GM12892 (cell line): ENCODE measurements at regions not wholly inside any gene's neighbourhood (a gene's known extent, or its start where the extent isn't known, plus 50 kb on each side); places are given as distances from the start of the nearest gene placed in this dataset.
"Not testable (repeated sequence)": the region's sequence is repeated elsewhere in the genome, so short reads cannot be mapped to it uniquely, and the experiment has no call there.

Experiments
- DNase-seq: peaks from one replicate; pipeline ENCODE4 v3.0.0; 2011; ENCODE audit not compliant: insufficient read length
- FAIRE-seq: peaks from 2 replicates; lab custom pipeline; 2011; peaks lifted over from hg19 to GRCh38; lab: Jason Lieb, UNC
- POLR2A ChIP-seq: IDR thresholded peaks from 2 replicates; pipeline ENCODE4 v1.6.1; 2011; ENCODE audit warnings: low read depth, low read length, control low read depth
- POLR2AphosphoS5 ChIP-seq: IDR thresholded peaks from 2 replicates; pipeline ENCODE4 v1.6.1; 2011; ENCODE audit warnings: low read depth, low read length, control low read depth
- TAF1 ChIP-seq: IDR thresholded peaks from 2 replicates; pipeline ENCODE4 v1.6.1; 2011; ENCODE audit warnings: low read depth, mild to moderate bottlenecking, control low read depth, low read length, borderline replicate concordance

DNA sequence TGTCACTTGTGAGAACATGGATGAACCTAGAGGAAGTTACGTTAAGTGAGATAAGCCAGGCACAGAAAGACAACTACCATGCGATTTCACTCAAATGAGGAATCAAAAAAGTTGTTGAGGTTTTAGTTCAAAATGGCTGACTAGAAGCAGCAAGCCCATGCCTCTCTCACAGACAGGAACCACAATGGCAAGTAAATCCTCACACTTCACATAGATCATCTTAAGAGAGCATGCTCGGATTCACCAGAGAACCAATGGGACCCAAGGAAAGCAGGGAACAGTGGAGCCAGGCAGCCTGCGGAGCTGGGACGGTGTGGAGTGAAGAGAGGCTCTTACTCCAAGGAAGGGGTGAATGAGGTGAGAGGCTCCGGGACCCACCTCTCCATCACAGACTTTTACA, 581.0 kb downstream of the UQCRFS1 start:
- TF ChIP-seq POLR2AphosphoS5 (no peak), POLR2A (no peak), TAF1 (no peak)
- FAIRE-seq (no peak), DNase-seq (no peak)

DNA sequence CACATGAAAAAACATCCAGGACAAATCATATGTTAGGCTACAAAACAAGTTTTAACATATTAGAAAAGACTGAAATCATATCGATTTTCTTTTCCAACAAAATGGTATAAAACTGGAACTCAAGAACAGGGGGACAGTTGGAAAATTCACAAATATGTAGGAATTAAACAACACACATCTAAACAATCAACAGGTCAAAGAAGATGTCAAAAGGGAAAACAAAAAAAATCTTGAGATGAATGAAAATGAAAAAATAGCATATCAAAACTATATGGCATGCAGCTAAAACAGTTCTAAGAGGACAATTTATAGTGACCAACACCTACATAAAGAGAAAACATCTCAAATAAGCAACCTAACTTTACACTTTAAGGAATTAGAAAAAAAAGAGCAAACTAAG, 585.3 kb downstream of the UQCRFS1 start:
- no peak for DNase-seq
- FAIRE-seq: no peak

DNA sequence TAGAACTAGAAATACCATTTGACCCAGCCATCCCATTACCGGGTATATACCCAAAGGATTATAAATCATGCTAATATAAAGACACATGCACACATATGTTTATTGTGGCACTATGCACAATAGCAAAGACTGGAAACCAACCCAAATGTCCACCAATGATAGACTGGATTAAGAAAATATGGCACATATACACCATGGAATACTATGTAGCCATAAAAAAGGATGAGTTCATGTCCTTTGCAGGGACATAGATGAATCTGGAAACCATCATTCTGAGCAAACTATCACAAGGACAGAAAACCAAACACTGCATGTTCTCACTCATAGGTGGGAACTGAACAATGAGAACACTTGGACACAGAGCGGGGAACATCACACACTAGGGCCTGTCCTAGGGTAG, 586.5 kb downstream of the UQCRFS1 start:
- DNase-seq, FAIRE-seq: not testable (repeated sequence)

More for the DNA sequence above, 585.3 kb downstream of the UQCRFS1 start:
- TF ChIP-seq POLR2A (no peak), POLR2AphosphoS5 (no peak), TAF1 (no peak)

GRCh38 chr19:28619816-28620429, 593.0 kb downstream of the UQCRFS1 start:
- no peak for DNase-seq
- no peak for FAIRE-seq
- no peak for TF ChIP-seq POLR2A

DNA sequence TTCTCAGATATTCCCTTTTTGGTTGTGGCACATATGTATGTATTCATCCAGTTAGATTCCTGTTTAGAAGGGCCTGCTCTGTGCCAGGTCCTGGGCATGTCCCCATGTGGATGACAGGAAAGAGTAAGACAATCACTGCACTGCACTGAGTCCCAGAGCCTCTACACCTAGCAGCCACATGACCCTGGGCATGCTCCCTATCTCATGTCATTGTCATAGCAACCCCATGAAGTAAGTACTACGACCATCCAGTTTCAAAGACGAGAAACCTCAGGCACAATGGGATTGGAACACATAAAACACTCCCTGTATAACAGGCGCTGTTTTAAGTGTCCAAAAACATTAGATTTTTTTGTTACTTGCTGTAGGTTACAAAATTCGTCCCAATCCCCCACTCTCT, 594.4 kb downstream of the UQCRFS1 start:
- TF ChIP-seq TAF1 (no peak), POLR2AphosphoS5 (no peak), POLR2A (no peak)
- FAIRE-seq: no peak

GRCh38 chr19:28615966-28616365, 597.0 kb downstream of the UQCRFS1 start:
- FAIRE-seq: no peak
- no peak for DNase-seq
- TF ChIP-seq POLR2AphosphoS5 (no peak), POLR2A (no peak), TAF1 (no peak)

More for the DNA sequence above, 594.4 kb downstream of the UQCRFS1 start:
- DNase-seq: no peak

DNA sequence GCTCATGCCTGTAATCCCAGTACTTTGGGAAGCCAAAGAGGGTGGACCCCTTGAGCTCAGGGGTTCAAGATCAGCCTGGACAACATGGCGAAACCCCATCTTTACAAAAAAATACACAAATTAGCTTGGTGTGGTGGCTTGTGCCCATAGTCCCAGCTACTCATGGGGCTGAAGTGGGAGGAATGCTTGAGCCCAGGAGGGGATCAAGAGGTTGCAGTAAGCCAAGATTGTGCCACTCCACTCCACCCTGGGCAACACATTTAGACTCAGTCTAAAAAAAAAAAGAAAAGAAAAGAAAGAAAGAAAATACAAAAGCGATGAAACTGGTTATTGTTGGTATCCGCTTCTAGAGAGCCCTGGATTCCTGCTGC, 597.4 kb downstream of the UQCRFS1 start:
- TF ChIP-seq POLR2A: no peak
- TF ChIP-seq POLR2AphosphoS5: no peak
- no peak for TF ChIP-seq TAF1
- FAIRE-seq (no peak), DNase-seq (no peak)

GRCh38 chr19:28614634-28615545, 598.1 kb downstream of the UQCRFS1 start:
- no peak for FAIRE-seq
- TF ChIP-seq TAF1 (no peak), POLR2AphosphoS5 (no peak), POLR2A (no peak)

DNA sequence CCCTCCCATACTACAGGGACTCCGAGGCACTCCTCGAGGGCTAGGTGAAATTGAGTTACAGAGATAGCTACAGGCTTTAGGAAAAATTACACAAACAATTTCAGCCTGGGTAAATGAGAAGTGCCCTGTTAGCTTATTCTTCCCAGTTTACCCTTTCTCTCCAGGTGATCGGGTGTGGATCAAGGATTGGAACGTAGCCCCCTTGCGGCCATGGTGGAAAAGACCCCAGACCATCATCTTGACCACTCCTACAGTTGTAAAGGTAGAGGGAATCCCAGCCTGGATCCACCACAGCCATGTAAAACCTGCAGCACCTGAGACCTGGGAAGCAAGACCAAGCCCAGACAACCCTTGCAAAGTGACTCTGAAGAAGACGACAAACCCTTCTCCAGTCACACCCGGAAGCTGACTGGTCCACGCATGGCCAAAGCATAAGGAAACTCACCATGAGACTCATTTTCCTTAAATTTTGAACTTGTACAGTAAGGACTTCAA, 600.6 kb downstream of the UQCRFS1 start:
- DNase-seq: no peak
- no peak for FAIRE-seq
- TF ChIP-seq POLR2AphosphoS5 (no peak), POLR2A (no peak), TAF1 (no peak)

More at GRCh38 chr19:28614634-28615545, 598.1 kb downstream of the UQCRFS1 start:
- no peak for DNase-seq

GRCh38 chr19:28611227-28611914, 601.6 kb downstream of the UQCRFS1 start:
- FAIRE-seq, DNase-seq: not testable (repeated sequence)

GRCh38 chr19:28610731-28611130, 602.2 kb downstream of the UQCRFS1 start:
- no peak for TF ChIP-seq TAF1
- no peak for TF ChIP-seq POLR2A
- TF ChIP-seq POLR2AphosphoS5: no peak
- FAIRE-seq (no peak), DNase-seq (no peak)

DNA sequence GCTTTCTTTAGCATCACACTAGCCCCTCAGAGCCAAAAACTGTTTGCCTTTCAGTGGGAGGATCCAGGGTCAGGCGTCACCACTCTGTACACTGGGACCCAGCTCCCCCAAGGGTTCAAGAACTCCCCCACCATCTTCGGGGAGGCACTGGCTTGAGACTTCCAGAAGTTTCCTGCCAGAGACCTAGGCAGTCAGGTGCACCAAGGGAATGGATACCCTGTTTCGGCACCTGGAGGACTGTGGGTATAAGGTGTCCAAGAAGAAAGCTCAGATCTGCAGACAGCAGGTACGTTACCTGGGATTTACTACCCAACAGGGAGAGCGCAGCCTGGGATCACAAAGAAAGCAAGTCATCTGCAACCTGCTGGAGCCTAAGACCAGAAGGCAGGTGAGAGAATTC, 603.0 kb downstream of the UQCRFS1 start:
- TF ChIP-seq POLR2A (no peak), TAF1 (no peak), POLR2AphosphoS5 (no peak)
- DNase-seq: no peak
- FAIRE-seq: no peak
